GM12878 (cell line): ENCODE measurements at regions not wholly inside any gene's neighbourhood (a gene's known extent, or its start where the extent isn't known, plus 50 kb on each side); places are given as distances from the start of the nearest gene placed in this dataset.

Experiments
- ETV6 ChIP-seq, 2 experiments: fragments of 450-650 bp in 1 of 2; IDR thresholded peaks in 1 of 2; conservative IDR thresholded peaks in 1 of 2; 2 replicates each; pipeline ENCODE4 v1.6.1; 2014; ENCODE audit warnings: antibody characterized with exemption in 1 of 2, borderline replicate concordance in 1 of 2, low read depth in 1 of 2, mild to moderate bottlenecking in 1 of 2, moderate library complexity in 1 of 2
- POLR2A ChIP-seq: IDR thresholded peaks from 2 replicates; pipeline ENCODE4 v1.6.1; 2011; ENCODE audit warnings: low read depth, mild to moderate bottlenecking, low read length
- TF ChIP-seq, protein P1 (sequence below), 3 experiments: IDR thresholded peaks in 2 of 3; conservative IDR thresholded peaks in 1 of 3; 2 replicates each; pipeline ENCODE4 v1.5.1; 2011; ENCODE audit warnings: low read depth in 3 of 3, low read length in 3 of 3, mild to moderate bottlenecking in 3 of 3, control low read depth in 2 of 3, moderate library complexity in 2 of 3, inconsistent platforms in 1 of 3, mixed read lengths in 1 of 3; ENCODE audit not compliant: control insufficient read depth in 2 of 3, insufficient read depth in 1 of 3; ENCODE audit errors: extremely low read depth in 1 of 3

- TF ChIP-seq, protein P1, sequence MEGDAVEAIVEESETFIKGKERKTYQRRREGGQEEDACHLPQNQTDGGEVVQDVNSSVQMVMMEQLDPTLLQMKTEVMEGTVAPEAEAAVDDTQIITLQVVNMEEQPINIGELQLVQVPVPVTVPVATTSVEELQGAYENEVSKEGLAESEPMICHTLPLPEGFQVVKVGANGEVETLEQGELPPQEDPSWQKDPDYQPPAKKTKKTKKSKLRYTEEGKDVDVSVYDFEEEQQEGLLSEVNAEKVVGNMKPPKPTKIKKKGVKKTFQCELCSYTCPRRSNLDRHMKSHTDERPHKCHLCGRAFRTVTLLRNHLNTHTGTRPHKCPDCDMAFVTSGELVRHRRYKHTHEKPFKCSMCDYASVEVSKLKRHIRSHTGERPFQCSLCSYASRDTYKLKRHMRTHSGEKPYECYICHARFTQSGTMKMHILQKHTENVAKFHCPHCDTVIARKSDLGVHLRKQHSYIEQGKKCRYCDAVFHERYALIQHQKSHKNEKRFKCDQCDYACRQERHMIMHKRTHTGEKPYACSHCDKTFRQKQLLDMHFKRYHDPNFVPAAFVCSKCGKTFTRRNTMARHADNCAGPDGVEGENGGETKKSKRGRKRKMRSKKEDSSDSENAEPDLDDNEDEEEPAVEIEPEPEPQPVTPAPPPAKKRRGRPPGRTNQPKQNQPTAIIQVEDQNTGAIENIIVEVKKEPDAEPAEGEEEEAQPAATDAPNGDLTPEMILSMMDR (IDR thresholded peaks at IDR 0.05 in 2 of 3, conservative IDR thresholded peaks at IDR 0.05 in 1 of 3; ENCODE audit: control insufficient read depth in 2 of 3, extremely low read depth in 1 of 3, insufficient read depth in 1 of 3, low read depth in 3 of 3, low read length in 3 of 3), result no peak
- no peak for TF ChIP-seq POLR2A
- TF ChIP-seq ETV6 (conservative IDR thresholded peaks at IDR 0.05 in 1 of 2, IDR thresholded peaks at IDR 0.05 in 1 of 2; ENCODE audit: borderline replicate concordance in 1 of 2, low read depth in 1 of 2), result no peak
Measured at GRCh38 chr21:19702726-19703125, 1295.5 kb upstream of the NCAM2 start.
